ENCODE measurements at regions not wholly inside any gene's neighbourhood (a gene's known extent, or its start where the extent isn't known, plus 50 kb on each side); places are given as distances from the start of the nearest gene placed in this dataset.

DNA sequence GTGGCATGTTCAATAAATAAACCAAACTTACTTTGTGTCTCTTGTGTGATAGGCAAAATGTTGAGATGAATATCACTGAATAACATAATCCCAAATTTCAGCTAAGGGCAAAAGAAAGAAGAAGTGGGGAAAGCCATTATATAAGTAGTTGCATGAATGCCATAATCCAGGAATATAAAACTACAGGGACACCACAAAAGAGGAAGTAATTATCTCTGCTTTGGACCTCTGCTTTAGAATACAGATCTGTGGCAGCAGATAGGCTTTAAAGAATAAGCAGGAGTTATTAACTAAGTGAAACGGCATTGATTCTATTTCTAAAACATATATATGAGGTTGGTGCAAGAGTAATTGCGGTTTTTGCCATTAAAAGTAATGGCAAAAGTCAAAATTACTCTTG lies 288.5 kb upstream of the SNX7 start:
- no peaks in the 10 kb centered on the region for H3K36me3 ChIP-seq (ENCODE audit: control insufficient read depth in 2 of 2, insufficient read depth in 2 of 2, low read length in 1 of 2)
- FAIRE-seq (no peak), DNase-seq (ENCODE audit: low read depth, low spot score) (no peak), ATAC-seq (no peak)
- no peak overlapping the region for H3K27ac ChIP-seq (ENCODE audit: control insufficient read depth, insufficient read depth)
- ChIA-PET POLR2A (no interaction called here), RAD21 (ENCODE audit: unreplicated experiment) (no interaction called here), SMC1A (ENCODE audit: uncharacterized antibody, unreplicated experiment) (no interaction called here), CTCF (interaction anchor here (0.6 kb wide), 1 partner anchor 766 kb away, joined by 3 read pairs; no protein-coding TSS in a partner anchor)
- no peaks in the 10 kb centered on the region for H3K27me3 ChIP-seq (replicated peaks in 1 of 2; ENCODE audit: control insufficient read depth in 2 of 2, insufficient read depth in 2 of 2, low read length in 1 of 2)
- no TSS peak for BruUV-seq (replicated peaks)
- in situ Hi-C loops (cut with MboI) (no loop called here), intact Hi-C loops (cut with micrococcal nuclease; ENCODE audit: unreplicated experiment) (no loop called here)
- H4K20me1 ChIP-seq (ENCODE audit: control insufficient read depth, insufficient read depth), result no peaks in the 10 kb centered on the region
- H3K79me2 ChIP-seq (ENCODE audit: control insufficient read depth, insufficient read depth, low read length), result no peaks in the 10 kb centered on the region
- H3K4me1 ChIP-seq (ENCODE audit: control insufficient read depth, insufficient read depth, low read length), result no peaks in the 10 kb centered on the region
- no peaks in the 10 kb centered on the region for H3K9me3 ChIP-seq (replicated peaks; ENCODE audit: control insufficient read depth, insufficient read depth, low read length)
- H3K4me2 ChIP-seq (ENCODE audit: control insufficient read depth, insufficient read depth), result no peak overlapping the region
- whole genome bisulfite sequencing (ENCODE audit: insufficient coverage, insufficient replicate concordance, low lambda C conversion rate, missing lambda C conversion rate), result 0% methylated on average over 2 of the region's 2 CpGs
- H2AFZ ChIP-seq (ENCODE audit: control insufficient read depth, low read depth, low read length), result no peak overlapping the region
- H3K4me3 ChIP-seq, result no peak overlapping the region
- H3K9ac ChIP-seq (ENCODE audit: control insufficient read depth, insufficient read depth, low read length), result no peak overlapping the region
- no peak for TF ChIP-seq IRF4 (IDR thresholded peaks at IDR 0.05; ENCODE audit: low read depth, low read length)
- no peak for TF ChIP-seq TCF12 (IDR thresholded peaks at IDR 0.05; ENCODE audit: low read depth, low read length)
- no peak for TF ChIP-seq BACH1 (IDR thresholded peaks at IDR 0.05; ENCODE audit: borderline replicate concordance)
- TF ChIP-seq CBX3 (IDR thresholded peaks at IDR 0.05; ENCODE audit: borderline replicate concordance, low read depth), result no peak
- no peak for TF ChIP-seq ZSCAN29 (IDR thresholded peaks at IDR 0.05)
- no peak for TF ChIP-seq ZNF622 (IDR thresholded peaks at IDR 0.05)
- no peak for TF ChIP-seq CHD2 (IDR thresholded peaks at IDR 0.05; ENCODE audit: borderline replicate concordance, low read depth, low read length)
- no peak for TF ChIP-seq MYC (IDR thresholded peaks at IDR 0.05; ENCODE audit: insufficient read depth, insufficient read length, insufficient replicate concordance, low read length, severe bottlenecking)
- TF ChIP-seq PAX5 (IDR thresholded peaks at IDR 0.05; ENCODE audit: borderline replicate concordance, low read depth, low read length), result no peak
- no peak for TF ChIP-seq WRNIP1 (IDR thresholded peaks at IDR 0.05; ENCODE audit: borderline replicate concordance, low read depth, low read length)
- no peak for TF ChIP-seq STAT3 (IDR thresholded peaks at IDR 0.05; ENCODE audit: low read depth, low read length)
- no peak for TF ChIP-seq CEBPB (IDR thresholded peaks at IDR 0.05; ENCODE audit: borderline replicate concordance in 1 of 2, low read depth in 2 of 2, low read length in 2 of 2)
- no peak for TF ChIP-seq GABPA (IDR thresholded peaks at IDR 0.05; ENCODE audit: low read depth)
- no peak for TF ChIP-seq MEF2A (IDR thresholded peaks at IDR 0.05; ENCODE audit: insufficient read depth, low read depth, low read length)

Data from GM12878 (cell line).